ENCODE measurements at regions not wholly inside any gene's neighbourhood (a gene's known extent, or its start where the extent isn't known, plus 50 kb on each side); places are given as distances from the start of the nearest gene placed in this dataset.

- no peak for FAIRE-seq
These were observed 102.5 kb downstream of the SLC41A2 start for GRCh38 chr12:104855599-104855998.

More at GRCh38 chr12:104855599-104855998, 102.5 kb downstream of the SLC41A2 start:
- Histone ChIP-seq H3K4me2 (ENCODE audit: insufficient read depth, low read length) (no peak overlapping the region), H3K79me2 (ENCODE audit: control insufficient read depth, insufficient read depth, low read length) (no peaks in the 10 kb centered on the region), H3K4me3 (replicated peaks in 1 of 3; ENCODE audit: insufficient read depth in 1 of 3, low read depth in 1 of 3, low read length in 3 of 3) (no peak overlapping the region), H3K9me1 (replicated peaks; ENCODE audit: control insufficient read depth, extremely low read depth, insufficient read depth, low read length) (no peaks in the 10 kb centered on the region), H4K20me1 (replicated peaks; ENCODE audit: control insufficient read depth, extremely low read depth, insufficient read depth, low read length) (no peaks in the 10 kb centered on the region), H3K9ac (replicated peaks; ENCODE audit: extremely low read depth, insufficient read depth, low read length) (no peak overlapping the region), H3K36me3 (ENCODE audit: control insufficient read depth in 2 of 2, extremely low read depth in 1 of 2, insufficient read depth in 2 of 2, low read length in 2 of 2) (no peaks in the 10 kb centered on the region), H3K4me1 (ENCODE audit: control insufficient read depth, extremely low read depth, insufficient read depth, low read length) (no peaks in the 10 kb centered on the region), H3K27ac (ENCODE audit: insufficient read depth, low read depth, low read length) (no peak overlapping the region), H2AFZ (ENCODE audit: low read depth, low read length) (no peak overlapping the region), H3K9me3 (replicated peaks; ENCODE audit: control insufficient read depth, insufficient read depth, low read length) (no peaks in the 10 kb centered on the region), H3K27me3 (ENCODE audit: control insufficient read depth in 2 of 2, insufficient read depth in 2 of 2, low read length in 2 of 2) (no peaks in the 10 kb centered on the region)
- TF ChIP-seq POLR2A (IDR thresholded peaks at IDR 0.05; ENCODE audit: low read depth, low read length): no peak
- TF ChIP-seq MYC (IDR thresholded peaks at IDR 0.05; ENCODE audit: low read depth, low read length): no peak
- TF ChIP-seq GATA2 (IDR thresholded peaks at IDR 0.05; ENCODE audit: insufficient read depth, insufficient read length, low read depth, low read length): no peak
- no peak for TF ChIP-seq JUN (IDR thresholded peaks at IDR 0.05; ENCODE audit: borderline replicate concordance, insufficient read depth, insufficient read length, low read depth)
- TF ChIP-seq EZH2 (IDR thresholded peaks at IDR 0.05; ENCODE audit: borderline replicate concordance, low read depth, low read length, severe bottlenecking): no peak
- TF ChIP-seq MAX (IDR thresholded peaks at IDR 0.05; ENCODE audit: insufficient read depth, insufficient read length): no peak
- no peak for TF ChIP-seq POLR2AphosphoS5 (IDR thresholded peaks at IDR 0.05; ENCODE audit: insufficient read depth, low read depth, low read length)
- no peak for TF ChIP-seq CTCF (IDR thresholded peaks at IDR 0.05; ENCODE audit: extremely low read depth in 1 of 2, insufficient read depth in 1 of 2, low read depth in 1 of 2, low read length in 2 of 2)
- no peak for TF ChIP-seq FOS (IDR thresholded peaks at IDR 0.05; ENCODE audit: borderline replicate concordance, insufficient read depth, low read length)
- ChIA-PET POLR2A (no interaction called here), CTCF (interaction anchor here (1.0 to 1.7 kb wide), 3 partner anchors 22 to 474 kb away, joined by 4 to 7 read pairs (median 4); no protein-coding TSS in a partner anchor)
- BruUV-seq (replicated peaks): no TSS peak
- no peak for DNase-seq (ENCODE audit: low read depth, low spot score)
- intact Hi-C loops (cut with micrococcal nuclease): no loop called here
- dilution Hi-C loops (cut with MboI; ENCODE audit: extremely low pct_ligation_motif_present, low sequenced_read_pairs): no loop called here

Measured in endothelial cell of umbilical vein (primary cell).